Stomach (tissue), 8 donors: ENCODE measurements at regions not wholly inside any gene's neighbourhood (a gene's known extent, or its start where the extent isn't known, plus 50 kb on each side); places are given as distances from the start of the nearest gene placed in this dataset.

Experiments
- DNase-seq, 2 donors: peaks; one replicate each; pipeline versions ENCODE4 v3.0.0 to v3.0.0-alpha.2; 2013 to 2019
- H3K27ac ChIP-seq, 5 donors: fragments of 200-600 bp in 4 of 5; sonication (generic) in 4 of 5; one replicate each; pipeline ENCODE4 v1.5.1; 2013 to 2019; ENCODE audit warnings: mild to moderate bottlenecking in 1 of 5, moderate library complexity in 1 of 5
- H3K27me3 ChIP-seq, 3 donors: fragments of 200-600 bp; sonication (generic); one replicate each; pipeline ENCODE4 v1.5.1; 2017 to 2019; ENCODE audit warnings: mixed run types in 1 of 3
- H3K36me3 ChIP-seq, 4 donors: fragments of 200-600 bp; sonication (generic); 1 replicate in 3 of 4; 2 replicates in 1 of 4; pipeline ENCODE4 v1.5.1; 2016 to 2019
- H3K4me1 ChIP-seq, 4 donors: fragments of 200-600 bp; sonication (generic); one replicate each; pipeline ENCODE4 v1.5.1; 2016 to 2019
- H3K4me3 ChIP-seq, 4 donors: fragments of 200-600 bp; sonication (generic) in 3 of 4; one replicate each; pipeline ENCODE4 v1.5.1; 2016 to 2019; ENCODE audit warnings: mild to moderate bottlenecking in 1 of 4
- H3K9me3 ChIP-seq, 4 donors: fragments of 200-600 bp; sonication (generic); one replicate each; pipeline ENCODE4 v1.5.1; 2016 to 2019
- CTCF ChIP-seq, 7 experiments: fragments of 450-650 bp in 4 of 7; fragments of 200-600 bp in 3 of 7; sonication (generic) in 3 of 7; IDR thresholded peaks; one replicate each; pipeline ENCODE4 v1.5.1; 2016 to 2019; ENCODE audit warnings: antibody characterized with exemption in 7 of 7, control low read depth in 2 of 7, mild to moderate bottlenecking in 1 of 7
- EP300 ChIP-seq: sonication (generic); formaldehyde crosslinking; IDR thresholded peaks from one replicate; pipeline ENCODE4 v1.6.1; 2017; ENCODE audit warnings: antibody characterized with exemption
- POLR2A ChIP-seq, 4 donors: fragments of 450-650 bp; IDR thresholded peaks; one replicate each; pipeline ENCODE4 v1.6.1; 2016; ENCODE audit warnings: antibody characterized with exemption in 4 of 4, control low read depth in 2 of 4, mild to moderate bottlenecking in 1 of 4, moderate library complexity in 1 of 4
- POLR2AphosphoS5 ChIP-seq, 3 donors: sonication (generic); formaldehyde crosslinking; IDR thresholded peaks; one replicate each; pipeline ENCODE4 v1.6.1; 2016; ENCODE audit warnings: antibody characterized with exemption in 3 of 3
- WGBS, 5 donors: extraction: QIAGEN DNeasy Blood & Tissue Kit in 3 of 5; methylation state at CpG; one replicate each; pipeline versions ENCODE4 v1.1.5 to v1.1.7; 2013 to 2018; 5-methylcytosine and 5-hydroxymethylcytosine counted together
- intact Hi-C: fragments of 100-400 bp; cut with DNase I; formaldehyde crosslinking; loops from one replicate; pipeline ENCODE4 v1.15.1; 2023; ENCODE audit warnings: low total_unique reads
- donor health status: healthy with polysubstance abuse.
- donor health status: Bipolar disorder and iron deficiency.
- donor health status: healthy.

- intact Hi-C loops, result no loop called here
- H3K36me3 ChIP-seq, result no peaks in the 10 kb centered on the region
- no peak overlapping the region for H3K4me3 ChIP-seq
- H3K9me3 ChIP-seq, result peaks cover 0 to 11% (median 0%) of the 10 kb centered on the region in 4 donors
- DNase-seq, result peak; percentile 68 to 76
- no peak overlapping the region for H3K27ac ChIP-seq
- TF ChIP-seq CTCF (IDR thresholded peaks at IDR 0.05), result no peak
- TF ChIP-seq POLR2A (IDR thresholded peaks at IDR 0.05), result no peak
- no peak for TF ChIP-seq POLR2AphosphoS5 (IDR thresholded peaks at IDR 0.05)
- TF ChIP-seq EP300, result no peak
- H3K27me3 ChIP-seq, result no peaks in the 10 kb centered on the region
- WGBS, 5 donors, result 33 to 46% (median 39%) methylated on average over 2 of the region's 2 CpGs
- H3K4me1 ChIP-seq, result peaks cover 0 to 18% (median 0%) of the 10 kb centered on the region in 4 donors
Measured at GRCh38 chr4:22573198-22573597, 57.3 kb upstream of the ADGRA3 start.

- H3K4me3 ChIP-seq, result no peak overlapping the region
- H3K4me1 ChIP-seq, result peaks cover 0 to 18% (median 0%) of the 10 kb centered on the region in 4 donors
- H3K9me3 ChIP-seq, result peaks cover 0 to 11% (median 0%) of the 10 kb centered on the region in 4 donors
- no peak for TF ChIP-seq CTCF (IDR thresholded peaks at IDR 0.05)
- no peak for TF ChIP-seq POLR2A (IDR thresholded peaks at IDR 0.05)
- no peak for TF ChIP-seq POLR2AphosphoS5 (IDR thresholded peaks at IDR 0.05)
- TF ChIP-seq EP300, result no peak
- DNase-seq, result no peak
- intact Hi-C loops, result no loop called here
- WGBS, 5 donors, result 28 to 54% (median 51%) methylated on average over 1 of the region's 1 CpG
- H3K27ac ChIP-seq, result no peak overlapping the region
- no peaks in the 10 kb centered on the region for H3K36me3 ChIP-seq
- H3K27me3 ChIP-seq, result no peaks in the 10 kb centered on the region
Measured at GRCh38 chr4:22573641-22574040, 57.8 kb upstream of the ADGRA3 start.

GRCh38 chr4:22574424-22574823 is 58.6 kb upstream of the ADGRA3 start:
- H3K27me3 ChIP-seq, result no peaks in the 10 kb centered on the region
- no peak for TF ChIP-seq EP300
- TF ChIP-seq POLR2A (IDR thresholded peaks at IDR 0.05), result no peak
- TF ChIP-seq CTCF (IDR thresholded peaks at IDR 0.05), result no peak
- no peak for TF ChIP-seq POLR2AphosphoS5 (IDR thresholded peaks at IDR 0.05)
- peaks cover 0 to 11% (median 0%) of the 10 kb centered on the region in 4 donors for H3K9me3 ChIP-seq
- no peak overlapping the region for H3K27ac ChIP-seq
- H3K36me3 ChIP-seq, result no peaks in the 10 kb centered on the region
- intact Hi-C loops, result no loop called here
- H3K4me1 ChIP-seq, result peaks cover 0 to 18% (median 0%) of the 10 kb centered on the region in 4 donors
- 74 to 85% (median 78%) methylated on average over 3 of the region's 3 CpGs for WGBS, 5 donors
- no peak for DNase-seq
- no peak overlapping the region for H3K4me3 ChIP-seq

- no peaks in the 10 kb centered on the region for H3K36me3 ChIP-seq
- peaks cover 0 to 18% (median 0%) of the 10 kb centered on the region in 4 donors for H3K4me1 ChIP-seq
- WGBS, 5 donors, result 77 to 94% (median 92%) methylated on average over 1 of the region's 1 CpG
- no peak for TF ChIP-seq POLR2AphosphoS5 (IDR thresholded peaks at IDR 0.05)
- no peak for TF ChIP-seq POLR2A (IDR thresholded peaks at IDR 0.05)
- TF ChIP-seq CTCF (IDR thresholded peaks at IDR 0.05), result no peak
- TF ChIP-seq EP300, result no peak
- no peak overlapping the region for H3K27ac ChIP-seq
- H3K27me3 ChIP-seq, result no peaks in the 10 kb centered on the region
- intact Hi-C loops, result no loop called here
- no peak overlapping the region for H3K4me3 ChIP-seq
- peaks cover 0 to 11% (median 0%) of the 10 kb centered on the region in 4 donors for H3K9me3 ChIP-seq
- DNase-seq, result no peak
Measured at GRCh38 chr4:22574880-22575279, 59.0 kb upstream of the ADGRA3 start.
